Activated naive CD4-positive, alpha-beta T cell treated with anti-CD3 and anti-CD28 coated beads, Interleukin-2, amount 50 U/mL, for 24 hours (primary cell): ENCODE measurements at regions not wholly inside any gene's neighbourhood (a gene's known extent, or its start where the extent isn't known, plus 50 kb on each side); places are given as distances from the start of the nearest gene placed in this dataset.
"Not testable (repeated sequence)": the region's sequence is repeated elsewhere in the genome, so short reads cannot be mapped to it uniquely, and the experiment has no call there.

Experiments used
- H3K27ac Mint-ChIP-seq: one replicate; pipeline ENCODE4 v1.8.0; 2021; ENCODE audit warnings: mild to moderate bottlenecking, mixed read lengths
- H3K27me3 Mint-ChIP-seq: one replicate; pipeline ENCODE4 v1.8.0; 2021; ENCODE audit warnings: mixed read lengths
- H3K36me3 Mint-ChIP-seq: one replicate; pipeline ENCODE4 v1.8.0; 2021; ENCODE audit warnings: mixed read lengths
- H3K4me1 Mint-ChIP-seq: one replicate; pipeline ENCODE4 v1.8.0; 2021; ENCODE audit warnings: mixed read lengths
- H3K4me3 Mint-ChIP-seq: one replicate; pipeline ENCODE4 v1.8.0; 2021; ENCODE audit warnings: mild to moderate bottlenecking, mixed read lengths
- H3K9me3 Mint-ChIP-seq: one replicate; pipeline ENCODE4 v1.8.0; 2021; ENCODE audit warnings: mixed read lengths

GRCh38 chr21:25531538-25532250 lies 75.6 kb downstream of the MRPL39 start:
- not testable (repeated sequence) for H3K36me3 Mint-ChIP-seq, H3K27ac Mint-ChIP-seq, H3K9me3 Mint-ChIP-seq, H3K4me1 Mint-ChIP-seq, H3K4me3 Mint-ChIP-seq, H3K27me3 Mint-ChIP-seq

GRCh38 chr21:25528515-25528914 lies 78.8 kb downstream of the MRPL39 start:
- H3K27ac Mint-ChIP-seq, result no peak overlapping the region
- H3K4me3 Mint-ChIP-seq, result no peak overlapping the region
- no peaks in the 10 kb centered on the region for H3K27me3 Mint-ChIP-seq
- no peaks in the 10 kb centered on the region for H3K4me1 Mint-ChIP-seq
- no peaks in the 10 kb centered on the region for H3K36me3 Mint-ChIP-seq
- no peaks in the 10 kb centered on the region for H3K9me3 Mint-ChIP-seq

GRCh38 chr21:25518491-25518911 lies 88.8 kb downstream of the MRPL39 start:
- Mint-ChIP-seq H3K27me3 (no peaks in the 10 kb centered on the region), H3K27ac (no peak overlapping the region), H3K36me3 (peaks cover under 1% of the 10 kb centered on the region), H3K9me3 (peaks cover 12% of the 10 kb centered on the region), H3K4me3 (no peak overlapping the region), H3K4me1 (peaks cover 32% of the 10 kb centered on the region)

GRCh38 chr21:25515484-25516405 lies 91.5 kb downstream of the MRPL39 start:
- Mint-ChIP-seq H3K4me3 (peak overlapping the region; percentile 54), H3K36me3 (peaks cover 8% of the 10 kb centered on the region), H3K27me3 (no peaks in the 10 kb centered on the region), H3K4me1 (peaks cover 53% of the 10 kb centered on the region), H3K27ac (peak overlapping the region; percentile 89), H3K9me3 (peaks cover 13% of the 10 kb centered on the region)

- peaks cover 62% of the 10 kb centered on the region for H3K4me1 Mint-ChIP-seq
- peak overlapping the region; percentile 95 for H3K27ac Mint-ChIP-seq
These were observed 93.5 kb downstream of the MRPL39 start for GRCh38 chr21:25513810-25514209.

GRCh38 chr21:25512095-25513081 lies 94.9 kb downstream of the MRPL39 start:
- H3K9me3 Mint-ChIP-seq, result peaks cover 13% of the 10 kb centered on the region
- peak overlapping the region; percentile 83 for H3K4me3 Mint-ChIP-seq
- peaks cover 75% of the 10 kb centered on the region for H3K4me1 Mint-ChIP-seq
- H3K27ac Mint-ChIP-seq, result peak overlapping the region; percentile 93
- no peaks in the 10 kb centered on the region for H3K27me3 Mint-ChIP-seq
- peaks cover 8% of the 10 kb centered on the region for H3K36me3 Mint-ChIP-seq

More at GRCh38 chr21:25513810-25514209, 93.5 kb downstream of the MRPL39 start:
- peaks cover 13% of the 10 kb centered on the region for H3K9me3 Mint-ChIP-seq
- H3K27me3 Mint-ChIP-seq, result no peaks in the 10 kb centered on the region
- H3K36me3 Mint-ChIP-seq, result peaks cover 8% of the 10 kb centered on the region
- H3K4me3 Mint-ChIP-seq, result peak overlapping the region; percentile 81

GRCh38 chr21:25509862-25510261 lies 97.4 kb downstream of the MRPL39 start:
- Mint-ChIP-seq H3K36me3 (peaks cover 14% of the 10 kb centered on the region), H3K27me3 (no peaks in the 10 kb centered on the region), H3K4me1 (peaks cover 83% of the 10 kb centered on the region), H3K9me3 (peaks cover 10% of the 10 kb centered on the region), H3K27ac (peak overlapping the region; percentile 30), H3K4me3 (peak overlapping the region; percentile 70)

- H3K27ac Mint-ChIP-seq, result peak overlapping the region; percentile 96
These were observed 98.9 kb downstream of the MRPL39 start for GRCh38 chr21:25508364-25508763.

GRCh38 chr21:25507522-25507921 lies 99.8 kb downstream of the MRPL39 start:
- H3K4me3 Mint-ChIP-seq, result peak overlapping the region; percentile 52
- peaks cover 17% of the 10 kb centered on the region for H3K9me3 Mint-ChIP-seq
- H3K4me1 Mint-ChIP-seq, result peaks cover 79% of the 10 kb centered on the region
- no peaks in the 10 kb centered on the region for H3K27me3 Mint-ChIP-seq
- H3K27ac Mint-ChIP-seq, result peak overlapping the region; percentile 93
- peaks cover 17% of the 10 kb centered on the region for H3K36me3 Mint-ChIP-seq

More at GRCh38 chr21:25508364-25508763, 98.9 kb downstream of the MRPL39 start:
- Mint-ChIP-seq H3K36me3 (peaks cover 17% of the 10 kb centered on the region), H3K4me3 (peak overlapping the region; percentile 72), H3K27me3 (no peaks in the 10 kb centered on the region), H3K9me3 (peaks cover 17% of the 10 kb centered on the region), H3K4me1 (peaks cover 81% of the 10 kb centered on the region)

- peaks cover 13% of the 10 kb centered on the region for H3K36me3 Mint-ChIP-seq
- H3K4me1 Mint-ChIP-seq, result peaks cover 77% of the 10 kb centered on the region
- H3K4me3 Mint-ChIP-seq, result peak overlapping the region; percentile 52
- H3K27ac Mint-ChIP-seq, result peak overlapping the region; percentile 93
- peaks cover 11% of the 10 kb centered on the region for H3K9me3 Mint-ChIP-seq
- no peaks in the 10 kb centered on the region for H3K27me3 Mint-ChIP-seq
These were observed 100.4 kb downstream of the MRPL39 start for GRCh38 chr21:25506887-25507286.

GRCh38 chr21:25506261-25506660 lies 101.0 kb downstream of the MRPL39 start:
- peaks cover 16% of the 10 kb centered on the region for H3K9me3 Mint-ChIP-seq
- no peaks in the 10 kb centered on the region for H3K27me3 Mint-ChIP-seq
- peak overlapping the region; percentile 83 for H3K27ac Mint-ChIP-seq
- H3K4me1 Mint-ChIP-seq, result peaks cover 81% of the 10 kb centered on the region
- peaks cover 13% of the 10 kb centered on the region for H3K36me3 Mint-ChIP-seq
- peak overlapping the region; percentile 35 for H3K4me3 Mint-ChIP-seq

GRCh38 chr21:25503981-25504380 lies 103.3 kb downstream of the MRPL39 start:
- Mint-ChIP-seq H3K36me3 (peaks cover 17% of the 10 kb centered on the region), H3K4me3 (peak overlapping the region; percentile 63), H3K9me3 (peaks cover 20% of the 10 kb centered on the region), H3K27ac (peak overlapping the region; percentile 90), H3K27me3 (no peaks in the 10 kb centered on the region), H3K4me1 (peaks cover 86% of the 10 kb centered on the region)

- peaks cover 24% of the 10 kb centered on the region for H3K36me3 Mint-ChIP-seq
- H3K4me3 Mint-ChIP-seq, result peak overlapping the region; percentile 82
- no peaks in the 10 kb centered on the region for H3K27me3 Mint-ChIP-seq
- H3K9me3 Mint-ChIP-seq, result peaks cover 20% of the 10 kb centered on the region
- H3K27ac Mint-ChIP-seq, result peak overlapping the region; percentile 100
- peaks cover 78% of the 10 kb centered on the region for H3K4me1 Mint-ChIP-seq
These were observed 105.2 kb downstream of the MRPL39 start for GRCh38 chr21:25501996-25502665.

- peak overlapping the region; percentile 100 for H3K27ac Mint-ChIP-seq
- H3K36me3 Mint-ChIP-seq, result peaks cover 27% of the 10 kb centered on the region
- peak overlapping the region; percentile 82 for H3K4me3 Mint-ChIP-seq
- H3K27me3 Mint-ChIP-seq, result no peaks in the 10 kb centered on the region
- peaks cover 77% of the 10 kb centered on the region for H3K4me1 Mint-ChIP-seq
- H3K9me3 Mint-ChIP-seq, result peaks cover 20% of the 10 kb centered on the region
These were observed 105.8 kb downstream of the MRPL39 start for GRCh38 chr21:25501462-25501861.
